ENCODE measurements at regions not wholly inside any gene's neighbourhood (a gene's known extent, or its start where the extent isn't known, plus 50 kb on each side); places are given as distances from the start of the nearest gene placed in this dataset.

- TF ChIP-seq EZH2 (IDR thresholded peaks at IDR 0.05) (no peak), POLR2AphosphoS5 (IDR thresholded peaks at IDR 0.05; ENCODE audit: borderline replicate concordance, low read depth, low read length) (no peak), FOXP2 (optimal IDR thresholded peaks at IDR 0.05; ENCODE audit: control extremely low read depth, extremely low read length, insufficient read depth) (no peak)
These were observed 1315.4 kb downstream of the EFNB2 start for GRCh38 chr13:105220063-105220462.

All from SK-N-MC (cell line).